ENCODE measurements at regions not wholly inside any gene's neighbourhood (a gene's known extent, or its start where the extent isn't known, plus 50 kb on each side); places are given as distances from the start of the nearest gene placed in this dataset.

GRCh38 chr19:32178956-32179355 lies 166.5 kb upstream of the ZNF507 start:
- H3K4ac ChIP-seq (ENCODE audit: low read depth, low read length): no peak overlapping the region
- no peaks in the 10 kb centered on the region for H3K9me1 ChIP-seq (ENCODE audit: insufficient read depth, low read length)
- H3K27ac ChIP-seq (ENCODE audit: insufficient read depth, low read length): no peak overlapping the region
- no peak overlapping the region for H4K91ac ChIP-seq (ENCODE audit: insufficient read depth, low read depth, low read length)
- CTCF ChIA-PET: no interaction called here
- no peak overlapping the region for H2AFZ ChIP-seq (replicated peaks; ENCODE audit: low read length, poor library complexity)
- no peak overlapping the region for H3K23ac ChIP-seq (ENCODE audit: low read depth, low read length)
- H3K14ac ChIP-seq (replicated peaks; ENCODE audit: low read depth, low read length): no peak overlapping the region
- no peak overlapping the region for H4K5ac ChIP-seq (ENCODE audit: low read depth, low read length)
- ATAC-seq (ENCODE audit: low read depth) (no peak), DNase-seq (no peak)
- no peaks in the 10 kb centered on the region for H3K27me3 ChIP-seq (ENCODE audit: control insufficient read depth, insufficient read depth, low read length)
- no peak overlapping the region for H3K4me3 ChIP-seq (ENCODE audit: insufficient read depth, low read depth, low read length)
- no peak overlapping the region for H2BK20ac ChIP-seq (ENCODE audit: low read depth, low read length)
- in situ Hi-C loops (cut with MboI; ENCODE audit: low sequenced_read_pairs): no loop called here
- no peaks in the 10 kb centered on the region for H4K20me1 ChIP-seq (ENCODE audit: insufficient read depth, low read length)
- no peak overlapping the region for H3K18ac ChIP-seq (ENCODE audit: low read depth, low read length)
- H3K36me3 ChIP-seq (ENCODE audit: control insufficient read depth, insufficient read depth, low read length): no peaks in the 10 kb centered on the region
- no TSS peak for BruUV-seq (replicated peaks)
- intact Hi-C loops (cut with micrococcal nuclease): no loop called here
- H2BK5ac ChIP-seq (ENCODE audit: low read depth, low read length, poor library complexity, severe bottlenecking): no peak overlapping the region
- POLR2A ChIA-PET (ENCODE audit: unreplicated experiment): interaction anchor here (0.6 kb wide), 1 partner anchor 93 kb away, joined by 3 read pairs; no protein-coding TSS in a partner anchor
- dilution Hi-C loops (cut with HindIII; ENCODE audit: low sequenced_read_pairs, unreplicated experiment): no loop called here
- H2AK9ac ChIP-seq (replicated peaks; ENCODE audit: low read depth, low read length, poor library complexity): no peak overlapping the region
- no peak overlapping the region for H2BK120ac ChIP-seq (ENCODE audit: low read depth, low read length)
- H3K4me2 ChIP-seq (ENCODE audit: low read depth, low read length): no peak overlapping the region
- H3K79me1 ChIP-seq (ENCODE audit: low read depth in 1 of 2, low read length in 2 of 2): no peaks in the 10 kb centered on the region
- no peak overlapping the region for H3K9ac ChIP-seq (ENCODE audit: low read depth, low read length)
- H2BK15ac ChIP-seq (ENCODE audit: low read depth, low read length): no peak overlapping the region
- no peak for TF ChIP-seq BHLHE40 (IDR thresholded peaks at IDR 0.05; ENCODE audit: low read depth, low read length)
- TF ChIP-seq CEBPB (IDR thresholded peaks at IDR 0.05; ENCODE audit: low read depth, low read length): no peak
- TF ChIP-seq, protein P1, sequence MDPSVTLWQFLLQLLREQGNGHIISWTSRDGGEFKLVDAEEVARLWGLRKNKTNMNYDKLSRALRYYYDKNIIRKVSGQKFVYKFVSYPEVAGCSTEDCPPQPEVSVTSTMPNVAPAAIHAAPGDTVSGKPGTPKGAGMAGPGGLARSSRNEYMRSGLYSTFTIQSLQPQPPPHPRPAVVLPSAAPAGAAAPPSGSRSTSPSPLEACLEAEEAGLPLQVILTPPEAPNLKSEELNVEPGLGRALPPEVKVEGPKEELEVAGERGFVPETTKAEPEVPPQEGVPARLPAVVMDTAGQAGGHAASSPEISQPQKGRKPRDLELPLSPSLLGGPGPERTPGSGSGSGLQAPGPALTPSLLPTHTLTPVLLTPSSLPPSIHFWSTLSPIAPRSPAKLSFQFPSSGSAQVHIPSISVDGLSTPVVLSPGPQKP (IDR thresholded peaks at IDR 0.05; ENCODE audit: borderline replicate concordance, low read depth, low read length): no peak
- no peak for TF ChIP-seq RAD21 (IDR thresholded peaks at IDR 0.05; ENCODE audit: low read length)
- no peak for TF ChIP-seq CTCF (conservative IDR thresholded peaks at IDR 0.05; ENCODE audit: low read depth, low read length)
- TF ChIP-seq NFE2L2 (IDR thresholded peaks at IDR 0.05; ENCODE audit: low read depth, low read length): no peak
- TF ChIP-seq, protein P2, sequence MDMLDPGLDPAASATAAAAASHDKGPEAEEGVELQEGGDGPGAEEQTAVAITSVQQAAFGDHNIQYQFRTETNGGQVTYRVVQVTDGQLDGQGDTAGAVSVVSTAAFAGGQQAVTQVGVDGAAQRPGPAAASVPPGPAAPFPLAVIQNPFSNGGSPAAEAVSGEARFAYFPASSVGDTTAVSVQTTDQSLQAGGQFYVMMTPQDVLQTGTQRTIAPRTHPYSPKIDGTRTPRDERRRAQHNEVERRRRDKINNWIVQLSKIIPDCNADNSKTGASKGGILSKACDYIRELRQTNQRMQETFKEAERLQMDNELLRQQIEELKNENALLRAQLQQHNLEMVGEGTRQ (IDR thresholded peaks at IDR 0.05; ENCODE audit: low read depth, low read length): no peak
- TF ChIP-seq SMC3 (IDR thresholded peaks at IDR 0.05; ENCODE audit: low read depth, low read length): no peak
- TF ChIP-seq RCOR1 (IDR thresholded peaks at IDR 0.05; ENCODE audit: insufficient replicate concordance, low read length): no peak
- no peak for TF ChIP-seq CHD1 (IDR thresholded peaks at IDR 0.05; ENCODE audit: low read depth, low read length)
- no peak for TF ChIP-seq MXI1 (IDR thresholded peaks at IDR 0.05; ENCODE audit: borderline replicate concordance, low read depth, low read length)
- TF ChIP-seq FOS (IDR thresholded peaks at IDR 0.05; ENCODE audit: low read depth, low read length): no peak
- no peak for TF ChIP-seq MAFK (IDR thresholded peaks at IDR 0.05; ENCODE audit: low read depth, low read length)
- TF ChIP-seq MAZ (IDR thresholded peaks at IDR 0.05; ENCODE audit: borderline replicate concordance, low read depth, low read length): no peak
- H2AK5ac ChIP-seq (ENCODE audit: low read depth, low read length): no peak overlapping the region
- no peak overlapping the region for H3K56ac ChIP-seq (ENCODE audit: extremely low read depth, insufficient read depth, low read length)
- H3K9me3 ChIP-seq (ENCODE audit: control insufficient read depth, insufficient read depth, low read length): peaks cover 2% of the 10 kb centered on the region; the same call in 1 of the 2 replicates
- no peaks in the 10 kb centered on the region for H3K4me1 ChIP-seq (ENCODE audit: control insufficient read depth, insufficient read depth, low read length)
- H4K8ac ChIP-seq (ENCODE audit: low read depth in 2 of 2, low read length in 2 of 2): no peak overlapping the region
- 33% methylated on average over 1 of the region's 7 CpGs; no CpG with 5 or more reads in 1 of the 2 experiments for WGBS, 2 experiments (ENCODE audit: extremely low coverage in 2 of 2, insufficient read length in 1 of 2)

Data from IMR-90 (cell line).